Left kidney (tissue), 1 donor: ENCODE measurements at regions not wholly inside any gene's neighbourhood (a gene's known extent, or its start where the extent isn't known, plus 50 kb on each side); places are given as distances from the start of the nearest gene placed in this dataset.
"Not testable (repeated sequence)": the region's sequence is repeated elsewhere in the genome, so short reads cannot be mapped to it uniquely, and the experiment has no call there.

Experiments
- DNase-seq: peaks from one replicate; pipeline ENCODE4 v3.0.0-alpha.2; 2013

DNA sequence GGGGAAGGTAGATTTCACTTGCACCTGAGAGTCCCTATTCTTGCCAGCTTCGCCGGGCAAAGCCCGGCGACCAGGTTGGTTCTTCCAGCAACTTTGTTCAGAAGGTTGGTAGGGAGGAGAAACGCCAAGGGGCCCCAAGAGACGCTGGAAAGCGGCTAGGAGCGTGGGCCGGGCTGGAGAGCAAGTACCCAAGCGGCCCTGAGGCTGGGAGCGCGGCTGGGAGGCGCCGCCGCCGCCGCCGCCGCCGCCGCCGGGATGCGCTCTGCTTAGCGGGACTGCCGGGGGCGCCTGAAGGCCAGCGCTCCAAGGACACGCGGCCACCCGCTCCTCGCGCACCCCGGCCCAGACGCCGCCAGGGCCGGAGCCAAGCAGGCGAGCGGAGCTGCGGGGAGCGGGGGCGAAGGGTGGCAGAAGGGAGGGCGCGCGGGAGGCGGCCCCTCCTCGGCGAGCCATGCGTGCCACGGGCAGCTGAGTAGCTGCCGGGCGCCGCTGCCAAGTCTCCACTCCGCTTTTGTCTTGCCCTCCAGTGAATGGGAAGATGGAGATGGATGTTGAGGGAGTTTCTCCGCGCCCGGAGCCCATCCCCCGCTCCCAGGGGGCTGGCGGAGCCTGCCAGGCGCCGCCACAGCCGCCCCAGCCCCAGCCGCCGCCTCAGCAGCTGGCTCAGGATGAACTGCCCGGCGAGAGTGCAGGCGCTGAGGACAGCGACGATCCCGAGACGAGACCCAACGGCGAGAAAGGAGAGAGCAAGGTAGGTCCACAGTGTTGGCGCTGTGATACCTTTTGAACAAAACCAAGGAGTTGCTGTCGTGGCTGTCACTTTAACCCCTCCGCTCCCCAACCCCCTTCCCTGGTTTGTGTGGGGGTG is 227.4 kb upstream of the AZI2 start:
- DNase-seq = peak; percentile 38

DNA sequence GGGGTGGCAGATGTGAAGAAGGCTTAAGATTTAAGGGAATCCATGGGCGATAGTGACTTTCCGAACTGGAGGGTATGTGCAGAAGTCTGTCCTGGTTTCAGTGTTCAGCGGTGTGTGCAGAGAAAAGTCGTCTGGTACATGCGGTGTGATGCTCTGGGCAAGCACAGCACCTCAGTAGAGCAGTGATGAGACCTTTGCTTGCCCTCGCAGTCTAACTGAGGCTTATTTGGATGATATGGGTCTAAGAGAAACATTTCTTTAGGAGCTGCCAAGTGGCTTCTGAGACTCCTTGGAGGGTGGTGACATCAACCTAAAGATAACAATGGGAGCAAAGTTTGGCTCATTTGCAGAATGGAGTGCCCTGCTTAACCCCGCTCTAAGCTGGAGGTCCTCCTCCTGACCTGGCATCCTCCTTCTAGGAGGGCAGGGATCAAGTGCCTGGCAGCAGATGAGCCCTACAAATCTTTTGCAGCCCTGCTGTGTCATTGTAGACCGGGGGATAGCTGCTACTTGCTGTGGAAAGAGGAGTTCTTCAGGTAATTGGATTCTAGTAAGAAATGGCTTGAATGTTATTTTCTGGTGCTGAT is 228.1 kb upstream of the AZI2 start:
- peak; percentile 14 for DNase-seq

DNA sequence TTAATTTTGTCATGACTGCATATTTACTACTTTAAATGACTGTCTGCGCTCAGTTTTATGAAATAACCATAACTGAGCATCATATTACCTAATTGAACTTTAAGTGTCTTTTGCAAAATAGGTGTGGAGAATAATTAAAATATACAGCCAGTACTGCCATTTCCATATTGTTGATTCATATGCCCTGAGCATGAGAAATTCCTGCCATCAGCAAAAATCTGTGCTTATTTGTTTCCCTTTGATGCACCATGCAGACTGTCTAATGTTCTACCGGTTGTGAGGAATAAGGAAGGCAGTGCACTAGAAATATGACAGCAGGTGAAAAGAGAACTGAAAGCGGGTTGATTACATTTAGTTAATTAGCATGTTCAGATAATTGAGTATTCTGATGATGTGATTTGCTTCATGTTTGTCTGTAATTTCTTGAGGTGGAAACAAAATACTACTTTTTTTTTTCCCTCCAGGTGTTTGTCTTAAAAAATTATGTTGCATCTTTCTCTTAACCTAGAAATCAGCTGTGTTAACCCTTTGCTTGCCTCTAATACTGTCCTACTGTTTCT is 229.4 kb upstream of the AZI2 start:
- no peak for DNase-seq

DNA sequence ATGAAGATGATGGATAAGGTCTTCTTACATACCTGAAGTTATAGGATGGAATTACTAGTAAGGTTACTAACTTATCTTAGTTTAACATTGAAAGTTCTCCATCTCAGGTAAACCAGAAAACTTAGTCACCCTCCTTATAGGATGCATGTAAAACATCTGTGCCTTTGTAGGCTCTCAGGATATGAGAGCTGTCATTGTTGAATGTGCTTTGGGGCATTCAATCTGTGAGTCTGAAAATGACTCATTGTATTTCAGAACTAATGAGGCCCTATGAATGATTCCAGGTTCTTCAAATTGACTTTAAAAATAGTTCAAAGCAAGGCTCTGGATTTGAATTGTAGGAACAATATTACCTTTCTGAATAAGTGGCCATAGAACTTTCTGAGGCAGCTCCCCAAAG is 237.7 kb upstream of the AZI2 start:
- no peak for DNase-seq

DNA sequence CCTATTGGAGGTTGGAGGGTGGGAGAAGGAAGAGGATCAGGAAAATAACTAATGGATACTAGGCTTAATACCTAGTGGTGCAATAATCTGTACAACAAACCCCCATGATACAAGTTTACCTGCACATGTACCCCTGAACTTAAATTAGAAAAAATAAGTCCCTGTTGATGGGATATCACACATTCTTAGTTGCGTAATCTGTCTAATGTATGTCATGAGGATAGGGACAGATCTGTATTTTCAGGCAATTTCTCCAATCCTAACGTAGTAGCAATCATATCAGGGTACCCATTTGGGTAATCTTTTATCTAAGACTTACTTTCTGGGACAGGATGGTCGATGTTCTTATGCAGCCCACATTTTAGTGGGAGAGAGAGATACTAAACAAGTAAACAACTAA is 239.1 kb upstream of the AZI2 start:
- DNase-seq = no peak

DNA sequence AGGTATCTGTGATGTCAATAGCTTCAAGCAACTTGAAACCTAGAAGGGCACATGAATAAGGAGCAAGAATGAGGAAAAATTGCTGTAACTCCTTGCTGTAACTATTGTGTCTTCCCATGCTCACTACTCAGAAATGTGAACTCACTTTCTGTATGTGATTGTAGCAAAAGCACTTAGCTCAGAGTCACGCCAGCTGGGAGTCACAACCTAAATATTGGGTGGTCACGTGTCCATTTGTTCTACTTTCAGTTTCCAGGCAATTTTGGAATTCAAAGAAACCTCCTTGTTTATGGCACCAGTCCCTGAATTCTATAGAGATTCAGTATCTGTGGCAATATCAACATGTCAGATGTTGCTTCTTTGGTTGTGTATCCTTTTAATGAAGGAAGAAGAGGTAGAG is 241.6 kb upstream of the AZI2 start:
- no peak for DNase-seq

DNA sequence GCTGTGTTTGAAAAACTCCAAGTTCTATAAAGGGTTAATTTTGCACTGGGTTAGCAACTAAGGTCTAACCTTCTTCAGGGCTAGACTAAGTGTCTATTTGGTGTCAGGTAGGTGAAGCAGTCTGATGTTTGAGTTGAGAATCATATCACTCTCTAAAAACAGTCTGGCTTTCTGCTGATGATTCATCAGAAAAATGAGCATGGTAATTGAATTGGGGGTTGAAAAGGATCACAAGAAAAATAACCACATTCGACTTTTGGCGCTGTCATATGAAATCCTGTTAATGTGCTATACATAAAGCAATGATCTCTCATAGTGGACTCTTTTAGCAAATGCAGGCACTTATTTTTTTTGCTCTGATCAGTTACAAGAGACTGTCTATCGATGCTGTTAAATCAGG is 242.2 kb upstream of the AZI2 start:
- DNase-seq = no peak

DNA sequence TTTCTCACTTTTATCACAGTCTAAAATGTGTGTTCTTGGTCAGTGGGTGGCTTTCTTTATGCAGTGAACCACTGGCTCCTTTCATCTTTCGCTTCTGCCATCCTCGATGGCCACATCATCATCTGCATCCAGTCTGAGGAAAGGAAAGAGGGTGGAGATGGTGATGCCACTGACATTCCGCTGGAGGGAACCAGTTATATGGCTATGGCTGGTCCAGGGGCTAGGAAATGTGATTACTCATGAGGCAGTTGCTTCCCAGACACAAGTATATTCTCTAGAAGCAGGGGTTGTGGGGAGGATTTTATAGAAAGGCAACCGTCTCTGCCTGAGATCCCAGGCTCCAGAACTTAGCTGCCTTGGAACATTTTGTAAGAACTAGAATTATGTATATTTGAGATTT is 246.7 kb upstream of the AZI2 start:
- no peak for DNase-seq

DNA sequence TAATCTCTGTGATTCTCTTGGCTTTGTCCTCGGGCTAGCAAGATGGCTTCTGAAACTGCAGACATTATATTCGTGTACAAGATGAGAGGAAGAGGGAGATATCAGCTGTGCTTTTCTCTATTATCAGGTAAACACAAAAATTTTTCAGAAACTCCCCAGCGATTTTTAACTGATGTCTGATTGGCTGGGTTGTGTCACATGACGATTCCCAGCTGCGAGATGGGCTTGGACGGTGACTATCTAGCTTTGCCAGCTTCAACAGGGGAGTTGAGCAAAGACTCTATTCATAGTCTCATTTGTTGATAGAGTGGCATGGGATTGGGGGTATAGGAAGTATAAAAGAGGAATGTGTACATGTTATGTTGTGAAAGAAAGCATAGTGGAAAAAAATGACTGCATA is 248.8 kb upstream of the AZI2 start:
- DNase-seq = no peak

DNA sequence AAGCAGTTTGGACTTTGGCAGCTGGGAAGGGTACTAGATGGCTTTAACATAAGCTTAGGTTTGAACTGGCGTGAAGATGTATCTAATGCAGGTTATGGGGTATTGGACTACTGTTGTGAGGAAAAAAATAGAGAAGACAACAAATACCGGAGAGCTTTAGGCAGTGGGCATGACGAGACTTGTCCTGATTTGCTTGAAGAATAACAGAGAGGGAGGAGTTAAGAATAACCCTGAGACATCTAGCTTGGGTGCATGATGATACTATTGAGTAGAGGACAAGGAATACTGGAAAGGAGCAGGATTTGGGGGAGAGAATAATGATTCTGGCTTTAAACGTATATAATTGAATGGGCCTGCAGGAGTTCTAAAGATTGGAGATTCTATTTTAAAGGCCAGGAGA is 249.5 kb upstream of the AZI2 start:
- DNase-seq = no peak

DNA sequence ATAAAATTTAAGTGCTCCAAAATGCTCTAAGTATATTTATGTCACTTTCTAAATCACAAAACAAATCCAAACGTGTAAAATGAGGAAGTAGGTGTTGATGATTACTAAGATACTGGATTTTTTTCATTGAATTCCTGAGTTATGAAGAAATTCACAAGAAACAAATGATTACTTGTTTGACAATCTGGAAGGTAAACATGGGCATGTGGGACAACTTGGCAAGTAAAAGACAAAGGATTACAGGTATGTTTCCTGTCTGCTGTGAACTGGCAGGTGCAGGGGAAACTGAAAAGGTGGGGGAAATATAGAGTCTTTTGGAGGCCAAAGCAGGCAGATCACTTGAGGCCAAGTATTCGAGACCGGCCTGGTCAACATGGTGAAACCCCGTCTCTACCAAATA is 252.7 kb upstream of the AZI2 start:
- no peak for DNase-seq

DNA sequence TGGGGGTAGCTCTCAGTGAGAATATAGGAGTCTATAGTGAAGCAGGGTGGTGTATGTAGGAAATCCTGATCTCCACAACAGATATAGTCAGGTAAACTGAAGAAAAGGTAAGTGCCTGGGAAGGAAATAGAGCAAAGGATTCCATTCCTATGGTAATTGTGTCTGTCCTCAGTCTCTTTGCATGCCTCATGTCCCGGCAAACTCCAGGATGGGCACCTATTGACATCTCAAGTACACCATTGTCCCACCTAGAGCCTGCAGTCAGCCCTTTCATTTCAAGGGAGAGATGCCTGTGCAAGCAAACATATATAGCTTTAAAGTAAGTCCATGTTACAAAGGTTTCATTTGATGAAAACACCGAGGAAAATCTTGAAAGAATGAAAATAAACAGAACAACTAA is 257.7 kb upstream of the AZI2 start:
- no peak for DNase-seq

DNA sequence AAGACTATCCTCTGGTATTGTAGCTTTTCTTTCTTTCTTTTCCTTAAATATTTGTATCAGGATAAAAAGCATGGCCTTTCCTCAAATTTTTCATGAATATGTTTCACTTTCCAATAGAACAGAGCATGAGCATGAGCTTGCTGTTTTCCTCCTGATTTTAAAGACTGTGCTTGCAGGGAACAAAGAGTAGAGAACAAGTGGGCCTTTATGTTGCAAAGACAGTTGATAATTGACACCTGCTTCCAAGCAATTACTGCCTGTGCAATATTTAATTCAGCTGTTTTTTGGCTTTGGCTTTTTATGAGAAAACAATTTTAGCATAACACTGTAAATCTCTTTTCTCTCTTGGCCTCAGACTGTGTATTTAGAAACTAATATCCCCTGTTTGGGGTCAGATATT is 263.6 kb upstream of the AZI2 start:
- no peak for DNase-seq

DNA sequence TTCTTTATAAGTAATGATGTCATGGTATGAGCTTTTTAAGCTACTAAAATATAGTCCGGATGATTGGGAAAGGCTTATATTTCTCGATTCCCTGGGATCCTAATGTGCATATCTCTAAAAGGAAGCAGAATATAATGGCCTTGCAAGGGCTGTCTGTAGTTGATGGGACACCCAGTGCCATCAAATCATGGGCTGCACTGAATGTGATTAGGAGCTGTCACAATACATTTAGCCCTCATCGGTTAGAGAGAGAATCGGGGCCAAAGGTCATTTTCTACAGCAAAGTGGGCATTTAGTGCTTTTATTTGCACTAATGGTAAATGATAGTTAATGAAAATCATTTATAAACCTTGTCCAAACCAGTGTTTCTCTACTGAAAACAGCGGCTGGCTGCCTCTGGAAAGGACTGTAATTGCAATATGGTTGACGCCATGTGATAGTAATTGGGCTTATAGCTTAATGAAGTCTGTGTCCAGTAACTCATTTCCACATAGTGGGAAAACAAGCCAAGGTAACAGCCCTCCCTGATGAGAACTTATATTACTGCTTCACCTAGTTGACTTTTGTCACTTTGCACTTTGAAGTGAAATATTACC is 265.0 kb upstream of the AZI2 start:
- DNase-seq = no peak

DNA sequence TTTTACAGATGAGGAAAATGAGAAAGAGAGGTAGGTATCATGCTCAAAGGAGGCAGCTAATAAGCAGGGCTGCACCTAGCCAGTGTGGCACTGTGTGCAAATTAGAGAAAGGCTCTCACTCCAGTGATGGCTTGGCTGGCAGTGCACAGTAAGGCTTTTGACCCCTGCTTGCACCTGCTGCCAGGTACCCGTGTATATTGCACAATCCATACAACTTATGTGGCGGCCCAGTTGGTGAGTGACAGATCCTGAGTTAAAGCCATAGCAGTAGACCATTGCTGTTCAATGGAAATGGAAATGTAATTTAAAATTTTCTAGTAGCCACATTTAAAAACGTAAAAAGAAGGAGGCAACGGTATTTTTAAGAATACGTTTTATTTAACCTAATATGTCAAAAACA is 266.4 kb upstream of the AZI2 start:
- no peak for DNase-seq

DNA sequence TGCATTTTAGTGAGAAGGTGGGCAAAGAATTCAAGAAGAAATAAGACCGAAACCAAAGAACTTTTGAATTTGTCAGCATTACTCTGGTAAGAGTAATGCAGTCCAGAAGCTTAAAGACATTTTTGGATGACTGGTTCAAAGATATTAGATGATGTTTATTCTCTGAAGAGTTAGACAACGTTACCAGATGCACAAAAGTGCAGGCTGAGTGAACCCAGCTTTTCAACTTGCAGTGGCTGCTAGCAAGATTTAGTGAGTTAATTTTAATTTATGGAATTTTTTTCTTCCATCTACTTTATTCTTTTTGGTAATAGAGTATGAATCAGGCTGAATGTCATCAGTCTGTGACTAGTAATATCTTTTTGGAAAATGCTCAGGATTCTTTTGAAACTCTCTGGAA is 267.3 kb upstream of the AZI2 start:
- DNase-seq = no peak

DNA sequence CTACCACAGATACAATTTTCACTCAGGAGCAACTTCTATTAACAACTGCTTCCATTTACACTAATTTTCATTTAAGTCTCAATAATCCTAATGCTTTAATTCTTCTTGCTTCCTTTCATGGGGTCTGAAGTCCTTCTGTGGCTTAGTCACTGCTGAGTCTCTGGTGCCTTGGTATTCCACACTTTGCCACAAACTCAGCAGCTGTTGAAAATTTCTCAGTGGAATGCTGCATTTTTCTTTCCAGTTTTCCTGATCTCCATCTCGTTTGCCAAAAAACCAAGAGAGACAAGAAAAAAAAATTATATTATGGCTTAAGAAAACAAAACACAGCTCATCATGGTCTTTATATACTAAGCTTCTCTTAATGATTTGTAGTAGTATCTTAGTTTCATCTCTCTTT is 269.2 kb upstream of the AZI2 start:
- DNase-seq = no peak

DNA sequence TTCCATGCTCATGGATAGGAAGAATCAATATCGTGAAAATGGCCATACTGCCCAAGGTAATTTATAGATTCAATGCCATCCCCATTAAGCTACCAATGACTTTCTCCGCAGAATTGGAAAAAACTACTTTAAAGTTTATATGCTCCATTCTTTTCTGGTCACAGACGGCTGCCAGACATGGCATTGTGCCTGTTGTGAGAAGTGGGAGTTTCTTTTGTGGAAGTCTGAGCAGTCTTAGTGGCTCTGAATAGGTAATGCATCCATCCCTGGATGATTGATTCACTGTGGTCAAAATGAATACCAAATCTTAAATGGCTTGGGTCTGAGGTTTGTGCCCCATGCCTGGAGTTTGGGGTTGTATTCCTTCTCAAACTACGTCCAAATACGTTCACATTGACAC is 274.5 kb upstream of the AZI2 start:
- no peak for DNase-seq

DNA sequence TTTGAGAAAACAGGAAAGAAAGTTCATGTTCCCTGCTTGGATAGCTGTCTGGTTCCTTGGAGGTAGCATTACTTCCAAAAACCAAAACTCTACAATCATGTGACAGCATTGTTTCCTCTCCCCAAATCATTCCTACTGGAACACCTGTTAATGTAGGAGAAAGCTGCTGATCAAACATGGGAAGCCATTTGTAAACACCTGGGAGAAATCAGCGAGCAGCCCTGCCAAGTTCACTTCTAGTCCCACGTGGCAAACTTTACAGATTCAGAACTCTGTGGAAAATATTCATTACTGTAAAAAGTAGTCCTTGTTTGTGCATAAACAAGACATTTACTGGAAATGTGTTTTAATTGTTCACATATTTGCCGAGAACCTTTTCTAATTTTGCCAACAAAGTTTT is 275.5 kb upstream of the AZI2 start:
- DNase-seq = no peak

DNA sequence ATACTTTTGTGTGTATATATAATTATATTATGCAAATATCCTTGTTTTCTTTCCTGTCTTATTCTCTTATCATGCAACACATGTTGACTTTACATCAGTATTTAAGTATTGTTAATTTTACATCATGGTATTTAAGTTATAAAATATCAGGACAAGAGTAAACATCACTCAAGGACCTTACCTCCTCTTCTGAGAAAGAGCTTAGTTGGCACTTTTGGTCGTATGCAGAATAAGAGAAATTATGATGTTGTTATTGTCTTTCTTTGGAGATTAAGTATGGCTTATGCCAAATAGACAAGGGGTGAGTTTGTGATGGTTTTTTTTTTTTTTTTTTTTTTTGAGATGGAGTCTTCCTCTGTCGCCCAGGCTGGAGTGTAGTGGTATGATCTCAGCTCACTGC is 279.2 kb upstream of the AZI2 start:
- not testable (repeated sequence) for DNase-seq

DNA sequence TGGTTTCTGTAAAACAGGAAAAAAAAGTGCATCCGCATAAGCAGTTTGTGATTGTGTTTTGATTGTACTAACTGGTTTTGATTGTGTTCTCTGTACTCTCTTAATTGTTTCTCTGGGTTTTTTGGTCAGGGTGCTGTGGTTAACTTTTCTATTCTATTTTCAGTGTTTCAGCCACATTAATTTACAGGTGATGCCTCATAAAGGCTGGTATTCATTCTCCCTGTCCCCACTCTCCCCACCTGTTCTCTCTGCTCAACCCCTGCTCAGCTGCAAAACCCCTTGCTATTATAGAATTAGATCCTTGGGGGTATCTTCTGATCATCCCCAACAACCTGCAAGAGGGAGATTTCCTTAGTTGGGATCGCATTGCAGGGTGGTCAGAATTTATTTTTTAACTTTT is 285.4 kb upstream of the AZI2 start:
- DNase-seq = no peak

DNA sequence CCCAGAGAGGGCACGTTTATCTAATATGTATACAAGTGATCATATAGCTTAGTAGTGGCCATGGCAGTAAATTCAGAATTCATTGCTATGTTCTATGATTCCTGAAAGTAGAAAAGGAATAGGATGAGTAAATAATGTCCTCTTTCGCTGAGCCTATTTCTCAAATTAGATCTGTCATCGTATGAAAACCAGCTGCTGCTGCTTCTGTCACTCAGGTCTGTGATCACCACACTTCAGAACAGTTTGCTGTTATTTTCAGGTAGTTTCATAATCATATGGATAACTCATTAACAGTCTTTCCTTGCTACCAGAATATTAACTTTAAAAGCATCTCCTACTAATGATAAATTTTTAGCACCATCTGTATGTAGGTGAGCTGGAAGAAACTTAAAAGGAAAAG is 289.1 kb upstream of the AZI2 start:
- DNase-seq = no peak

DNA sequence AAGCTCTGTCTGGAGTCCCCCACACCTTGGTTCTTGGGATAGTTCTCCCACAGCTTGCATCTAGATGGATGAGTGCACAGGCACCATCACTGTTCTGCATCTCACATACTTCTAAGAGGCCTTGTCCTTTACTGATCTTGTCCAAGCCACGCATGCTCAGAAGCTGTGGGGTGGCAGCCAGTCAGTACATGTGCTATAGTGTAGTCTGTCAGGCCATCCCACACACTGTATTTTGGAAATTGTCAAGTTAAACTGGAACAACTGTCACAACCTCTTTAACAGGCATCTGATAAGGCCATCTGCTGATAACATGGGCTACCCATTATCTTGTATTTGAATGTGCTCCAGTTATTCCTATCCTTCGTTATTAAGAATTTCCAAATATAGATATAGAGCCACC is 296.5 kb upstream of the AZI2 start:
- no peak for DNase-seq

DNA sequence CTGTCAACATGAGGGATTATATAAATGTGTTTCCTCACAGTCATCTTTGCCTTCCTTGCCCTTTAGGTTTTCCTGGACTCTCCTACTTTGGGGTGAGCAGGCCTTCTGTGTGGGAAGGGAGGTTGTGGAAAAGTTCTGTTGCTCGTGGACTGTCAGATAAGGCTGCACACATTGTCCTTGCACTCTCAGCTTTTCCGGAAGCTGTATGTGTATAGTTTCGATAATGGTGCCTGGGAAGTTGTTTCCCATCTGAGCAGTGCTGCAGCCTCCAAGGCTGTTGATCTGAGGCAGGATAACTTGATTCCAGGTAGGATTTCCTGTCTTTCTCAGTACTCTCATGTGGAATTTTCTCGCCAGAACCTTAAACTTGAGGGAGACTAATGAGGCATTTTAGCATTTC is 297.8 kb upstream of the AZI2 start:
- DNase-seq = no peak
